Liver (tissue), 8 donors: ENCODE measurements at regions not wholly inside any gene's neighbourhood (a gene's known extent, or its start where the extent isn't known, plus 50 kb on each side); places are given as distances from the start of the nearest gene placed in this dataset.

Experiments
- DNase-seq: peaks from one replicate; pipeline ENCODE4 v3.0.0-alpha.2; 2017; ENCODE audit warnings: low spot score
- H3K27ac ChIP-seq, 2 donors: one replicate each; pipeline ENCODE4 v1.7.0; 2013; ENCODE audit warnings: inconsistent platforms in 2 of 2, low read length in 2 of 2, control low read depth in 1 of 2, low read depth in 1 of 2, mild to moderate bottlenecking in 1 of 2
- H3K27me3 ChIP-seq, 4 donors: one replicate each; pipeline versions ENCODE4 v1.6.1 to v1.7.0; 2013; ENCODE audit warnings: low read length in 3 of 4, inconsistent platforms in 1 of 4, mild to moderate bottlenecking in 1 of 4, moderate library complexity in 1 of 4; ENCODE audit not compliant: control insufficient read depth in 4 of 4, insufficient read depth in 4 of 4
- H3K36me3 ChIP-seq, 4 donors: one replicate each; pipeline versions ENCODE4 v1.6.1 to v1.7.0; 2013; ENCODE audit warnings: low read length in 3 of 4, mild to moderate bottlenecking in 3 of 4, low read depth in 1 of 4, moderate library complexity in 1 of 4; ENCODE audit not compliant: control insufficient read depth in 4 of 4, insufficient read depth in 3 of 4
- H3K4me1 ChIP-seq, 4 donors: one replicate each; pipeline versions ENCODE4 v1.6.1 to v1.7.0; 2013; ENCODE audit warnings: low read length in 3 of 4, mild to moderate bottlenecking in 3 of 4, moderate library complexity in 1 of 4; ENCODE audit not compliant: control insufficient read depth in 4 of 4, insufficient read depth in 4 of 4
- H3K4me3 ChIP-seq, 3 donors: one replicate each; pipeline versions ENCODE4 v1.6.1 to v1.7.0; 2013; ENCODE audit warnings: low read length in 3 of 3, control low read depth in 1 of 3, low read depth in 1 of 3, mild to moderate bottlenecking in 1 of 3
- H3K9ac ChIP-seq, 2 donors: one replicate each; pipeline ENCODE4 v1.7.0; 2013; ENCODE audit warnings: low read length in 2 of 2, mild to moderate bottlenecking in 2 of 2, moderate library complexity in 2 of 2, control low read depth in 1 of 2, low read depth in 1 of 2
- H3K9me3 ChIP-seq, 4 donors: one replicate each; pipeline versions ENCODE4 v1.6.1 to v1.7.0; 2013; ENCODE audit warnings: low read length in 3 of 4; ENCODE audit not compliant: control insufficient read depth in 4 of 4
- CTCF ChIP-seq: fragments of 150-350 bp; IDR thresholded peaks from 2 replicates; pipeline ENCODE4 v1.5.1; 2017; ENCODE audit warnings: improper control_type of control experiment, low read depth, low read length; ENCODE audit not compliant: missing input control
- EGR1 ChIP-seq, 2 donors: IDR thresholded peaks; 2 replicates each; pipeline ENCODE4 v1.6.1; 2016 to 2018; ENCODE audit warnings: antibody characterized with exemption in 2 of 2, low read depth in 2 of 2
- FOXA1 ChIP-seq: IDR thresholded peaks from 2 replicates; pipeline ENCODE4 v1.6.1; 2016; ENCODE audit warnings: antibody characterized with exemption
- FOXA2 ChIP-seq: IDR thresholded peaks from 2 replicates; pipeline ENCODE4 v1.6.1; 2016; ENCODE audit warnings: antibody characterized with exemption
- GABPA ChIP-seq, 2 donors: IDR thresholded peaks in 1 of 2; conservative IDR thresholded peaks in 1 of 2; 2 replicates each; pipeline ENCODE4 v1.6.1; 2016; ENCODE audit warnings: antibody characterized with exemption in 2 of 2, mild to moderate bottlenecking in 1 of 2, moderate library complexity in 1 of 2
- HNF4G ChIP-seq: IDR thresholded peaks from 2 replicates; pipeline ENCODE4 v1.6.1; 2016; ENCODE audit warnings: antibody characterized with exemption
- JUND ChIP-seq, 2 donors: IDR thresholded peaks; 2 replicates each; pipeline ENCODE4 v1.6.1; 2016; ENCODE audit warnings: antibody characterized with exemption in 2 of 2
- MAX ChIP-seq: IDR thresholded peaks from 2 replicates; pipeline ENCODE4 v1.6.1; 2016; ENCODE audit warnings: antibody characterized with exemption
- NR2F2 ChIP-seq: IDR thresholded peaks from 2 replicates; pipeline ENCODE4 v1.6.1; 2016; ENCODE audit warnings: antibody characterized with exemption
- RAD21 ChIP-seq, 2 donors: IDR thresholded peaks; 2 replicates each; pipeline ENCODE4 v1.6.1; 2016; ENCODE audit warnings: antibody characterized with exemption in 2 of 2, mild to moderate bottlenecking in 2 of 2
- SP1 ChIP-seq: IDR thresholded peaks from 2 replicates; pipeline ENCODE4 v1.6.1; 2018; ENCODE audit warnings: antibody characterized with exemption, mild to moderate bottlenecking
- TAF1 ChIP-seq: conservative IDR thresholded peaks from 2 replicates; pipeline ENCODE4 v1.6.1; 2016; ENCODE audit warnings: antibody characterized with exemption, mild to moderate bottlenecking
- YY1 ChIP-seq: IDR thresholded peaks from 2 replicates; pipeline ENCODE4 v1.6.1; 2016; ENCODE audit warnings: antibody characterized with exemption, mild to moderate bottlenecking
- ZBTB33 ChIP-seq: IDR thresholded peaks from 2 replicates; pipeline ENCODE4 v1.6.1; 2016; ENCODE audit warnings: antibody characterized with exemption
- WGBS: extraction: QIAGEN DNeasy Blood & Tissue Kit; methylation state at CpG from one replicate; pipeline ENCODE4 v1.1.7; 2013; 5-methylcytosine and 5-hydroxymethylcytosine counted together
- TF ChIP-seq, protein P1 (sequence below): IDR thresholded peaks from 2 replicates; pipeline ENCODE4 v1.6.1; 2016; ENCODE audit warnings: antibody characterized with exemption, mild to moderate bottlenecking
- donor health status: healthy.
- donor health status: healthy.
- donor health status: healthy.
- donor health status: healthy.
- donor health status: healthy.

DNA sequence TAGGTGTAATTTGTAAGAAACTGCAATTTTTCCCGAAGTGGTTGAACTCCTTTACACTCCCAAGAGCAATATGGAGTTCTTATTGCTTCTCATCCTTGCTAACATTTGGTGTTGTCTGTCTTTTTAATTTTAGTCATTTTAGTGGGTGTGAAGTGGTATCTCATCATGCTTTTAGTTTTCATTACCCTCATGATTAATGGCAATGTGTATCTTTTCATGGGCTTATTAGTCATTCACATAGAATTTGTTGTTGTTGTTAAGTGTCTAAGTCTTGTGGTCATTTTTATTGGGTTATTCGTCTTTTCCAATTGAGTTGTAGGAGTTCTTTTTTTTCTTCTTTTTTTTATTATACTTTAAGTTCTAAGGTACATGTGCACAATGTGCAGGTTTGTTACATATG, 238.3 kb upstream of the SESN3 start:
- TF ChIP-seq NR2F2 = no peak
- TF ChIP-seq EGR1 (IDR thresholded peaks at IDR 0.05; ENCODE audit: low read depth in 2 of 2) = no peak
- no peak for TF ChIP-seq YY1
- no peak for TF ChIP-seq MAX
- TF ChIP-seq GABPA (IDR thresholded peaks at IDR 0.05 in 1 of 2, conservative IDR thresholded peaks at IDR 0.05 in 1 of 2) = no peak
- TF ChIP-seq, protein P1, sequence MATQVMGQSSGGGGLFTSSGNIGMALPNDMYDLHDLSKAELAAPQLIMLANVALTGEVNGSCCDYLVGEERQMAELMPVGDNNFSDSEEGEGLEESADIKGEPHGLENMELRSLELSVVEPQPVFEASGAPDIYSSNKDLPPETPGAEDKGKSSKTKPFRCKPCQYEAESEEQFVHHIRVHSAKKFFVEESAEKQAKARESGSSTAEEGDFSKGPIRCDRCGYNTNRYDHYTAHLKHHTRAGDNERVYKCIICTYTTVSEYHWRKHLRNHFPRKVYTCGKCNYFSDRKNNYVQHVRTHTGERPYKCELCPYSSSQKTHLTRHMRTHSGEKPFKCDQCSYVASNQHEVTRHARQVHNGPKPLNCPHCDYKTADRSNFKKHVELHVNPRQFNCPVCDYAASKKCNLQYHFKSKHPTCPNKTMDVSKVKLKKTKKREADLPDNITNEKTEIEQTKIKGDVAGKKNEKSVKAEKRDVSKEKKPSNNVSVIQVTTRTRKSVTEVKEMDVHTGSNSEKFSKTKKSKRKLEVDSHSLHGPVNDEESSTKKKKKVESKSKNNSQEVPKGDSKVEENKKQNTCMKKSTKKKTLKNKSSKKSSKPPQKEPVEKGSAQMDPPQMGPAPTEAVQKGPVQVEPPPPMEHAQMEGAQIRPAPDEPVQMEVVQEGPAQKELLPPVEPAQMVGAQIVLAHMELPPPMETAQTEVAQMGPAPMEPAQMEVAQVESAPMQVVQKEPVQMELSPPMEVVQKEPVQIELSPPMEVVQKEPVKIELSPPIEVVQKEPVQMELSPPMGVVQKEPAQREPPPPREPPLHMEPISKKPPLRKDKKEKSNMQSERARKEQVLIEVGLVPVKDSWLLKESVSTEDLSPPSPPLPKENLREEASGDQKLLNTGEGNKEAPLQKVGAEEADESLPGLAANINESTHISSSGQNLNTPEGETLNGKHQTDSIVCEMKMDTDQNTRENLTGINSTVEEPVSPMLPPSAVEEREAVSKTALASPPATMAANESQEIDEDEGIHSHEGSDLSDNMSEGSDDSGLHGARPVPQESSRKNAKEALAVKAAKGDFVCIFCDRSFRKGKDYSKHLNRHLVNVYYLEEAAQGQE = no peak
- no peak for TF ChIP-seq FOXA1
- TF ChIP-seq TAF1 = no peak
- TF ChIP-seq SP1 = no peak
- TF ChIP-seq ZBTB33 = no peak
- TF ChIP-seq JUND (IDR thresholded peaks at IDR 0.05) = no peak
- no peak for TF ChIP-seq CTCF
- TF ChIP-seq HNF4G = no peak
- Histone ChIP-seq H3K36me3 (no peaks in the 10 kb centered on the region), H3K4me1 (no peaks in the 10 kb centered on the region), H3K4me3 (no peak overlapping the region), H3K9me3 (no peaks in the 10 kb centered on the region), H3K27ac (no peak overlapping the region), H3K27me3 (no peaks in the 10 kb centered on the region), H3K9ac (no peak overlapping the region)
- no peak for DNase-seq
- 92% methylated on average over 2 of the region's 2 CpGs for WGBS

DNA sequence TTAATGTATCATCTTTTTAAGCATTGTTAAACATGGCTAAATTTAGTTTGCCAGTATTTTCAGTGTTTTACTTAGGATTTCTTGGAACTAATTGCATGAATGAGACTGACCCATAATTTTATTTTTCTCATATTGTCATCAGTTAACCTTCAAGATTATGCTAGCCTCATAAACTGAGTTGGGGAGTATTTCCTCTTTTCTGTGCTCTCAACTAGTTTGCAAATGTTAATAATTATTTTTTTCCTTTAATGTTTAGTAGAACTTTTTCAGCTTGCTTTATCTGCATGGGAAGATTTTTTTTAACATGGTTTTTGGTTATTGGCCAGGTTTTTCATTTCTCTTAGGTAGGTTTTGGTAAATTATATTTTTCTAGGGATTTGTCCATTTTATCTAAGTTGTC, 235.4 kb upstream of the SESN3 start:
- no peak overlapping the region for H3K4me3 ChIP-seq
- no peak overlapping the region for H3K27ac ChIP-seq
- no peaks in the 10 kb centered on the region for H3K9me3 ChIP-seq
- H3K4me1 ChIP-seq = no peaks in the 10 kb centered on the region
- no peak for DNase-seq
- no peaks in the 10 kb centered on the region for H3K27me3 ChIP-seq
- no peaks in the 10 kb centered on the region for H3K36me3 ChIP-seq
- H3K9ac ChIP-seq = no peak overlapping the region
- no peak for TF ChIP-seq JUND (IDR thresholded peaks at IDR 0.05)
- TF ChIP-seq FOXA1 = no peak
- no peak for TF ChIP-seq MAX
- TF ChIP-seq NR2F2 = no peak
- TF ChIP-seq FOXA2 = no peak
- no peak for TF ChIP-seq CTCF
- TF ChIP-seq GABPA (IDR thresholded peaks at IDR 0.05 in 1 of 2, conservative IDR thresholded peaks at IDR 0.05 in 1 of 2) = no peak
- TF ChIP-seq HNF4G = no peak
- no peak for TF ChIP-seq EGR1 (IDR thresholded peaks at IDR 0.05; ENCODE audit: low read depth in 2 of 2)
- no peak for TF ChIP-seq YY1
- TF ChIP-seq, protein P1 = no peak
- TF ChIP-seq RAD21 (IDR thresholded peaks at IDR 0.05) = no peak
- no peak for TF ChIP-seq ZBTB33
- no peak for TF ChIP-seq SP1
